Caco-2 (cell line): ENCODE measurements at regions not wholly inside any gene's neighbourhood (a gene's known extent, or its start where the extent isn't known, plus 50 kb on each side); places are given as distances from the start of the nearest gene placed in this dataset.

Source experiments
- BruUV-seq: library from RNA; stranded (reverse); fragments of 400-500 nt; replicated peaks from 2 replicates; lab custom pipeline; 2021; lab: Mats Ljungman, UMichigan
- CTCF ChIA-PET: fragments of 300-600 bp; sonication (Branson Sonifier 250); formaldehyde crosslinking; loops from one replicate; lab custom pipeline; 2022; ENCODE audit warnings: antibody characterized with exemption; lab: Charles Lee
- POLR2A ChIA-PET: fragments of 300-600 bp; sonication (Branson Sonifier 250); formaldehyde crosslinking; loops from one replicate; lab custom pipeline; 2022; ENCODE audit warnings: antibody characterized with exemption; lab: Charles Lee
- DNase-seq, 2 experiments: peaks; one replicate each; pipeline versions ENCODE4 v3.0.0 to v3.0.0-alpha.2; 2020 to 2022
- H3K27me3 ChIP-seq: replicated peaks from 2 replicates; pipeline ENCODE4 v1.6.0; 2011; ENCODE audit warnings: low read length; ENCODE audit not compliant: control insufficient read depth, insufficient read depth
- H3K36me3 ChIP-seq: 2 replicates; pipeline ENCODE4 v1.5.1; 2011; ENCODE audit warnings: low read length; ENCODE audit not compliant: control insufficient read depth, insufficient read depth
- H3K4me1 ChIP-seq: fragments of 250-450 bp; sonication (Bioruptor Pico); 2 replicates; pipeline ENCODE4 v1.5.1; 2020; ENCODE audit warnings: mild to moderate bottlenecking
- H3K4me3 ChIP-seq: 2 replicates; pipeline ENCODE4 v1.5.1; 2011; ENCODE audit warnings: low read depth, mild to moderate bottlenecking, control low read depth, low read length
- H3K9me3 ChIP-seq: fragments of 250-450 bp; sonication (Bioruptor Pico); 2 replicates; pipeline ENCODE4 v1.5.1; 2020; ENCODE audit warnings: mild to moderate bottlenecking, moderate library complexity
- H3K27ac Mint-ChIP-seq: one replicate; pipeline ENCODE4 v1.8.0; 2022; ENCODE audit warnings: mixed read lengths; ENCODE audit not compliant: unreplicated experiment
- H3K27me3 Mint-ChIP-seq: one replicate; pipeline ENCODE4 v1.8.0; 2022; ENCODE audit warnings: mixed read lengths; ENCODE audit not compliant: insufficient read depth, unreplicated experiment
- H3K36me3 Mint-ChIP-seq: one replicate; pipeline ENCODE4 v1.8.0; 2022; ENCODE audit warnings: mild to moderate bottlenecking, mixed read lengths; ENCODE audit not compliant: insufficient read depth, unreplicated experiment
- H3K4me1 Mint-ChIP-seq: one replicate; pipeline ENCODE4 v1.8.0; 2022; ENCODE audit warnings: low read depth, mixed read lengths; ENCODE audit not compliant: unreplicated experiment
- H3K4me3 Mint-ChIP-seq: one replicate; pipeline ENCODE4 v1.8.0; 2022; ENCODE audit warnings: mild to moderate bottlenecking, moderate library complexity, mixed read lengths; ENCODE audit not compliant: unreplicated experiment
- H3K9me3 Mint-ChIP-seq: one replicate; pipeline ENCODE4 v1.8.0; 2022; ENCODE audit warnings: mixed read lengths; ENCODE audit not compliant: unreplicated experiment
- intact Hi-C: fragments of 100-400 bp; cut with micrococcal nuclease; formaldehyde crosslinking; loops from one replicate; pipeline ENCODE4 v1.10.0; 2022; ENCODE audit not compliant: unreplicated experiment
- TF ChIP-seq, protein P1 (sequence below), 2 experiments: fragments of 200-600 bp in 1 of 2; IDR thresholded peaks; 1 replicate in 1 of 2; 2 replicates in 1 of 2; pipeline versions ENCODE4 v1.5.1 to v1.8.0; 2011 to 2022; ENCODE audit warnings: antibody characterized with exemption in 1 of 2, control low read depth in 1 of 2, inconsistent platforms in 1 of 2, low read depth in 1 of 2, low read length in 1 of 2, mild to moderate bottlenecking in 1 of 2, moderate library complexity in 1 of 2; ENCODE audit not compliant: insufficient read depth in 1 of 2, severe bottlenecking in 1 of 2, unreplicated experiment in 1 of 2

DNA sequence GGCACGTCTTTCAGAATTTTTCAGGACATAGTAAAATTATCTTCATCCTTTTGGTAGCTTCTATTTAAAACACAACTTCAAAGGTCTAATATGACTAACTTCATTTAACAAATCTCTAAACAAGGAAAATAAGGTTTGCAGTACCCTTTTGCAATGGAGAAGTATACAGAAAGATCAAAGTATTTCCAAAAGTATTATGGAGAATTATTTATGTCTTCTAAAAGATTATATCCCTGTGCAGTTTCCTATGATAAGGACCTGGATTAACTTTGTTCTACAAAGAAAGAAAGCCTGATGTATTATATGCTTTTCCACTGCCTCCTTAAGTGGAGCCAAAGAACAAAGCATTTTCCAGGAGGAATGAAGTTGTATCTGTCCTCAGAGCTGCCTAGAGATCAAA, 353.0 kb upstream of the RUNX1 start:
- H3K36me3 Mint-ChIP-seq = no peaks in the 10 kb centered on the region
- Histone ChIP-seq H3K36me3 (no peaks in the 10 kb centered on the region), H3K27me3 (no peaks in the 10 kb centered on the region), H3K9me3 (no peaks in the 10 kb centered on the region), H3K4me3 (no peak overlapping the region), H3K4me1 (0 out of 2 replicates have a peak, but pooled peaks cover 4% of the 10 kb centered on the region)
- no peaks in the 10 kb centered on the region for H3K4me1 Mint-ChIP-seq
- intact Hi-C loops = loop anchor here (5.0 to 10.0 kb wide), 3 partner anchors 350 to 625 kb away; no protein-coding TSS in a partner anchor
- DNase-seq = no peak
- TF ChIP-seq, protein P1, sequence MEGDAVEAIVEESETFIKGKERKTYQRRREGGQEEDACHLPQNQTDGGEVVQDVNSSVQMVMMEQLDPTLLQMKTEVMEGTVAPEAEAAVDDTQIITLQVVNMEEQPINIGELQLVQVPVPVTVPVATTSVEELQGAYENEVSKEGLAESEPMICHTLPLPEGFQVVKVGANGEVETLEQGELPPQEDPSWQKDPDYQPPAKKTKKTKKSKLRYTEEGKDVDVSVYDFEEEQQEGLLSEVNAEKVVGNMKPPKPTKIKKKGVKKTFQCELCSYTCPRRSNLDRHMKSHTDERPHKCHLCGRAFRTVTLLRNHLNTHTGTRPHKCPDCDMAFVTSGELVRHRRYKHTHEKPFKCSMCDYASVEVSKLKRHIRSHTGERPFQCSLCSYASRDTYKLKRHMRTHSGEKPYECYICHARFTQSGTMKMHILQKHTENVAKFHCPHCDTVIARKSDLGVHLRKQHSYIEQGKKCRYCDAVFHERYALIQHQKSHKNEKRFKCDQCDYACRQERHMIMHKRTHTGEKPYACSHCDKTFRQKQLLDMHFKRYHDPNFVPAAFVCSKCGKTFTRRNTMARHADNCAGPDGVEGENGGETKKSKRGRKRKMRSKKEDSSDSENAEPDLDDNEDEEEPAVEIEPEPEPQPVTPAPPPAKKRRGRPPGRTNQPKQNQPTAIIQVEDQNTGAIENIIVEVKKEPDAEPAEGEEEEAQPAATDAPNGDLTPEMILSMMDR (IDR thresholded peaks at IDR 0.05; ENCODE audit: insufficient read depth in 1 of 2, low read depth in 1 of 2, low read length in 1 of 2, severe bottlenecking in 1 of 2, unreplicated experiment in 1 of 2) = no peak
- no peaks in the 10 kb centered on the region for H3K9me3 Mint-ChIP-seq
- no TSS peak for BruUV-seq
- ChIA-PET CTCF (no interaction called here), POLR2A (no interaction called here)
- H3K27ac Mint-ChIP-seq = no peak overlapping the region
- no peak overlapping the region for H3K4me3 Mint-ChIP-seq
- H3K27me3 Mint-ChIP-seq = no peaks in the 10 kb centered on the region

DNA sequence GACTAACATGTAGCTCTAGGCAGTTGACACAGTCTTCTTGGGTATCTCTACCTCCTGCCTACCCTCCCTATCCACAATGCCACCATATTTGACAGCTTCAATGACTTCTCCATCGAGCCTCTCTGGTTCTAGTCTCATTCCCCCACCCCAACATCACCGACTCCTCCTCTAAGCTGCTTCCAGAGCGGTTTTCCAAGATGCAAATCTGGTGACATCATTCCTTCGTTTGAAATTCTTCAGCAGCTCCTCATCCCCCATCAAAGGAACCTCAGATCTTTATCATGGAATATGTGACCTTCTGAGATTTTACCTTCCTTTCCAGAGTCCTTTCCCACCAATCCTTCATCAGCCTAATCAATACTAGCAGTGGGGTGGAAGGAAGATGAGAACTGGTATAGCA, 352.4 kb upstream of the RUNX1 start:
- Mint-ChIP-seq H3K4me1 (no peaks in the 10 kb centered on the region), H3K27me3 (no peaks in the 10 kb centered on the region), H3K4me3 (no peak overlapping the region), H3K36me3 (no peaks in the 10 kb centered on the region), H3K9me3 (no peaks in the 10 kb centered on the region), H3K27ac (no peak overlapping the region)
- POLR2A ChIA-PET = no interaction called here
- intact Hi-C loops = loop anchor here (5.0 to 10.0 kb wide), 3 partner anchors 349 to 626 kb away; no protein-coding TSS in a partner anchor
- no peaks in the 10 kb centered on the region for H3K27me3 ChIP-seq
- no TSS peak for BruUV-seq
- H3K4me1 ChIP-seq = 0 out of 2 replicates have a peak, but pooled peaks cover 4% of the 10 kb centered on the region
- no peaks in the 10 kb centered on the region for H3K36me3 ChIP-seq
- H3K9me3 ChIP-seq = no peaks in the 10 kb centered on the region
- TF ChIP-seq, protein P1 (IDR thresholded peaks at IDR 0.05; ENCODE audit: insufficient read depth in 1 of 2, low read depth in 1 of 2, low read length in 1 of 2, severe bottlenecking in 1 of 2, unreplicated experiment in 1 of 2) = no peak
- CTCF ChIA-PET = interaction anchor here (0.6 to 2.6 kb wide), 4 partner anchors 351 to 625 kb away, joined by 3 to 23 read pairs (median 4); no protein-coding TSS in a partner anchor
- DNase-seq = no peak
- H3K4me3 ChIP-seq = no peak overlapping the region

DNA sequence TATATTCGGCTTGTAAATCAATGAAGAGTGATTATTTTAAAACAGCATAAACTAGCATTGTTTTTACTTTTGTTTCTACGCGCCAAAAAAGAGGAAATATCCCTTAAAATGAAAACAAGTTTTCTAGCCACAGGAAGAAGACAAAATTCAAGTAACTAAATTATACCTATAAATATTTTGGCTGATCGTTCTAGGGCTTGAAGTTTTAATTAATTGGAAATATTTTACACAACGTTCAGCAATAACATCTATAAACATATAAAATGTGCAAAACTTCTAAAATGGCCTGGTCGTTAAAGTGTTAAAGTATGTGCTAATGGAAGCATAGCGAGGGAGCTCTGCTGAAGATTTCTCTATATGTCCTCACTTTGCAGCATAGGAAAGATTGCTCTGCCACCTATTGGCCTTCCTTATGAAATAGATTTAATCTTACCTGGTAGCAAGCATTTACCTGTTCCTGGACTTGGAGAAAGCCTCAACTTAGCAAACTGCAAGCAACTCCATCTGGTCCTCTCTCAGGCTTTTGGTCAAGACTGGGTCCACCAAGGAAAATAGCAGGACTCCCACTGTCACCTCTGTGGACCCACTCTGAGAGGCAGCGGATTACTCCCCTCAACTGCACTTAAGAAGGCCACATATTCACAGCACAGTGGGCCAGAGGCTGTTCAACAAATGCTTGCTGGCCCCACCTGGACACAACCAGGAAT, 351.3 kb upstream of the RUNX1 start:
- TF ChIP-seq, protein P1 (IDR thresholded peaks at IDR 0.05; ENCODE audit: insufficient read depth in 1 of 2, low read depth in 1 of 2, low read length in 1 of 2, severe bottlenecking in 1 of 2, unreplicated experiment in 1 of 2) = peak; percentile 44 to 51
- no peak overlapping the region for H3K4me3 Mint-ChIP-seq
- BruUV-seq = no TSS peak
- DNase-seq = peak; percentile 39 to 66
- ChIA-PET POLR2A (interaction anchor here (1.0 kb wide), 1 partner anchor 512 kb away, joined by 6 read pairs; no protein-coding TSS in a partner anchor), CTCF (interaction anchor here (0.5 to 2.6 kb wide), 7 partner anchors 108 to 655 kb away, joined by 3 to 23 read pairs (median 4); no protein-coding TSS in a partner anchor)
- no peak overlapping the region for H3K4me3 ChIP-seq
- H3K4me1 ChIP-seq = 0 out of 2 replicates have a peak, but pooled peaks cover 4% of the 10 kb centered on the region
- H3K4me1 Mint-ChIP-seq = no peaks in the 10 kb centered on the region
- H3K9me3 ChIP-seq = no peaks in the 10 kb centered on the region
- peaks cover 8% of the 10 kb centered on the region for H3K9me3 Mint-ChIP-seq
- H3K36me3 ChIP-seq = no peaks in the 10 kb centered on the region
- intact Hi-C loops = loop anchor here (1.0 to 10.0 kb wide), 5 partner anchors 348 to 655 kb away; no protein-coding TSS in a partner anchor
- H3K36me3 Mint-ChIP-seq = no peaks in the 10 kb centered on the region
- H3K27me3 ChIP-seq = no peaks in the 10 kb centered on the region
- no peak overlapping the region for H3K27ac Mint-ChIP-seq
- H3K27me3 Mint-ChIP-seq = no peaks in the 10 kb centered on the region
